AG09319 (cell line): ENCODE measurements at regions not wholly inside any gene's neighbourhood (a gene's known extent, or its start where the extent isn't known, plus 50 kb on each side); places are given as distances from the start of the nearest gene placed in this dataset.

Source experiments
- DNase-seq: peaks from one replicate; pipeline ENCODE4 v3.0.0-alpha.2; 2010; ENCODE audit warnings: low read depth; ENCODE audit errors: extremely low read depth
- CTCF ChIP-seq: IDR thresholded peaks from 2 replicates; pipeline ENCODE4 v1.5.1; 2011; ENCODE audit warnings: low read depth, mild to moderate bottlenecking, inconsistent platforms, low read length, moderate library complexity

GRCh38 chr2:165033402-165033801, 78.1 kb upstream of the SLC38A11 start:
- TF ChIP-seq CTCF: no peak
- DNase-seq: no peak

GRCh38 chr2:165032559-165032958, 77.2 kb upstream of the SLC38A11 start:
- TF ChIP-seq CTCF: no peak

GRCh38 chr2:165024199-165024598, 68.9 kb upstream of the SLC38A11 start:
- TF ChIP-seq CTCF: no peak
- DNase-seq: no peak

More at GRCh38 chr2:165032559-165032958, 77.2 kb upstream of the SLC38A11 start:
- DNase-seq: no peak

- no peak for TF ChIP-seq CTCF
- no peak for DNase-seq
Measured at GRCh38 chr2:165022781-165023180, 67.5 kb upstream of the SLC38A11 start.

GRCh38 chr2:165017966-165018596, 62.8 kb upstream of the SLC38A11 start:
- no peak for TF ChIP-seq CTCF
- no peak for DNase-seq

- no peak for DNase-seq
- peak; percentile 71 for TF ChIP-seq CTCF
Measured at GRCh38 chr2:165016772-165017411, 61.6 kb upstream of the SLC38A11 start.

- TF ChIP-seq CTCF: peak; percentile 87
- no peak for DNase-seq
Measured at GRCh38 chr2:165015052-165015642, 59.8 kb upstream of the SLC38A11 start.
